HG03139 (cell line): ENCODE measurements at regions not wholly inside any gene's neighbourhood (a gene's known extent, or its start where the extent isn't known, plus 50 kb on each side); places are given as distances from the start of the nearest gene placed in this dataset.

Experiments used
- ATAC-seq: cut with Tn5 transposase; IDR thresholded peaks from one replicate; pipeline ENCODE4 v1.9.1; 2021; ENCODE audit not compliant: unreplicated experiment

GRCh38 chr6:18667612-18668011 lies 280.5 kb downstream of the RNF144B start:
- ATAC-seq = no peak

- ATAC-seq = no peak
Observed at GRCh38 chr6:18668994-18669393, 281.8 kb downstream of the RNF144B start.

- ATAC-seq = no peak
Observed at GRCh38 chr6:18672852-18673251, 285.7 kb downstream of the RNF144B start.

- no peak for ATAC-seq
Observed at GRCh38 chr6:18674346-18674745, 287.2 kb downstream of the RNF144B start.

DNA sequence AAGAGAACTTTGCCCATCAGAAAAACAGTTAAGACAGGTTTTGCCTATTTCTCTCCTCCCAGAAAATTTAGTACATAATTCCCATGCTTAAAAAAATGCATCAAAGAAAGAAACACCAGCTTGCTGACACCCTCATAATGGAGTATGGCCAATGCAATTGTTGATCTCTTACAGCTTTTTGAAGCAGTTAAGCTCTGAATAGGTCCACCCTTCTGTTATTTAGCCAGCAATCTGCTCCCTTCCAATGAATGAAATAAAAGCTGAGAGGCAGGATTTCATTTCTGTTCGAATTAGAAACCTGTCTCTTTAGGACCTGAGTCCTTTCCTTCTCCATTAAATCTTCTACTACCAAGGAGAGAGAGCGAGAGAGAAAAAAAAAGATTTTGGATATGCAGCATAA lies 288.7 kb downstream of the RNF144B start:
- ATAC-seq = no peak

- no peak for ATAC-seq
Observed at GRCh38 chr6:18676548-18676947, 289.4 kb downstream of the RNF144B start.

DNA sequence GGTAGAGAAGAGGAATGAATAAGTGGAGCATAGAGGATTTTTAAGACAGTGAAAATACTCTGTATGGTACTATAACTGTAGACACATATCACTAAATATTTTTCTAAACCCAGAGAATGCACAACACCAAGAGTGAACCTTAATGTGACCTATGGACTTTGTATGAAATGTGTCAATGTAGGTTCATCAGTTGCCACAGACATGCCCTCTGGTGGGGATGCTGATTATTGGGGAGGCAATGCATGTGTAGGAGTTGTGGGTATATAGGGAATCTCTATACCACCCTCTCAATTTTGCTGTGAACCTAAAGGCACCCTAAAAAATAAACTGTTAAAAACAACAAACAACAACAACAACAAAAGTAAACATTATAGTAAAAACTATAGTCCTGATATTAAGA lies 293.7 kb downstream of the RNF144B start:
- no peak for ATAC-seq

DNA sequence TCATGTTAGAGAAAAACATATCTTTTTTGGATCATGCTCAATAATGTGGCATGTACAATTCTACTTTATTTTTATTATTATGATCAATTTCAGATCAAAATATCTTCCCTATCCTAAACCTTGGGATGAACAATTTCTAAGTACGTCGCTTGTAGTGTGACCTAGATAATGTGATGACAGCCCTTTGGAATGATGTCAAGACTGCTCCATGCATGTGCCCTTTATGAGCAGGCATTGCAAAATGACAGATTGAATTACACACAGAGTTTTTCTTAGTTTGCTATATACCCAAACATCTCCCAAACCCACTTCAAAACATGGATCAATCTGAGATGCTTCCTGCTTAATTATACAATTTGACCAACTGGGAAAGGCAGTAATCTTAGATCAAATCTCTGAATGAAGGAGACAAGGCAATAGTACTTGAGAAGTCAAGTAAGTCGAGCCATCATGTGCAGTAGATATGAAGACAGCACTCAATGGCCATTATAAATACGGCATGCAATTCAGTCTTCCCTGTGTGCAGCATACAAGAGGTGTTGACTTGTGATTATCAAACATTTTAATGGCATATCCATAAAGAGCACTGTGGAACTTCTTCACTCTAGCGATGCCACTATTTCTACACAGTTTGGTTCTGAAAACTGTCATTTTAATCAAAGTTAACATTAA lies 294.8 kb downstream of the RNF144B start:
- no peak for ATAC-seq

- ATAC-seq = no peak
Observed at GRCh38 chr6:18684343-18684742, 297.2 kb downstream of the RNF144B start.

DNA sequence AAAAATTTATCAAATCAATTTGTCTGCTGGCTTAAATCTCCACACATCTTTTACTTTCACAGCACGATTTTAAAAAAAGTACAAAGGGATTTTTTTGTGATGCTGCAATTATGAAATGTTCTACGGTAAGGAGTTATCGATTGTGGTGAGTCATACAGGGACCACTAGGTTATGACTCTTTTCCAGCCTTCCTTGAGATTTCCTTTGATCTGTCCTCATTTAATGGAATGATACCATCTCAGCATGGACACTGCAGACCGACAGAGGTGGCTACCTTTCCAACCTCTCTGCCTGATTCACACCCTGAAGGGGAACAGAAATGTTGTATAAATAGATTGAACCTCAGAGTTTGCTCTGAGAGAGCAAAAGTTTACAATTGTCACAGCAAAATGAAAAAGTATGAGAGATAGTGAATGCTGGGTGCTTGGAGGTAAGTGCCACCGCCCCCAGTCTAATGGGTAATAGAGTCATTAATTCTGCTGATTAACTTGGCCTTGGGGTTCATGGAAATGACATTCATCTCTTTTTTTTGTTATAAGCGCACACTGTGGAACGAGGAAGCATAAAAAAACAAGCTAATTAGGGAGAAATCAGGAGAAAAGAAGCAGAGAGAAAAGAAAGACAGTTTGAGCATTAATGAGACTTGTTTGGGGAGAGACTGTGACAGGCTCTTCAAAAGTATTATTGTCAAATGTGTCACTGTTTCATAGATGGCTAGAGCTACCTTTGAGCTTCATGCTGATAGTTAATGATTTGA lies 306.0 kb downstream of the RNF144B start:
- no peak for ATAC-seq

- no peak for ATAC-seq
Observed at GRCh38 chr6:18693881-18694280, 306.7 kb downstream of the RNF144B start.

GRCh38 chr6:18703546-18703945 lies 316.4 kb downstream of the RNF144B start:
- ATAC-seq = no peak

- ATAC-seq = no peak
Observed at GRCh38 chr6:18707714-18708439, 320.7 kb downstream of the RNF144B start.

- no peak for ATAC-seq
Observed at GRCh38 chr6:18712595-18712994, 325.4 kb downstream of the RNF144B start.

DNA sequence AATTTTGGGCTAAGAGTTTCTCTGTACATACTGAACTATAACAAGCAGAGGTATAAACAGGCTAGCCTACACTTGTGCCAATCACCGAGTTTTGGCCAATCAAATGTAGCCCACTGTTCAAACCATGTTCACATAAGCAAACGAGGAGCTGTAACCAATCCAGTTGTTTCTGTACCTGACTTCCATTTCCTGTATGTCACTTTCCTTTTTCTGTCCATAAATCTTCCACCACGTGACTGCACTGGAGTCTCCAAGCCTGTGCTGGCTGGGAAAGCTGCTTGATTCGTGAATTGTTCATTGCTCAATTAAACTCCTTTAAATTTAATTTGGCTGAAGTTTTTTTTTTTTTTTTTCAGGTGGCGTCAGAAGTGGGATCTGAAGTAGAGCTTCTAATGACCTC lies 332.9 kb downstream of the RNF144B start:
- ATAC-seq = no peak

DNA sequence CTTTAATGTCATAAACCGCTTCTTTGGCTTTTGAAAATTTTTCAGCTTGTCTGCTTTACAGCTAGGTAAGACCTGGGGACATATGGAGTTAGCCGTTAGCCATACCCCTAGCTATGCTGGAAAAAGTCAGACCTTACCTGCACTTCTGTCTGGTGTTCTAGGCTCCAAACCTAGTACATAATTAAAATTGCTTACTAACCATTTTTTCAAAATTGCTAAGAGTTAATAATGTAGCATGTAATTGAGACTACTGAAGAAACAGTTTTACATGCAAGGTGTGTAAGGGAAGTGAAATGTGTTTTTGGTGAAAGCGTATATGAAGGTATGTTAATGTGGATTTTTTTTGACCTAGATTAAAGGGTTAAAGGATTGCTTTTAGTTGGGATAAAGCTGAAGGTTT lies 336.9 kb downstream of the RNF144B start:
- no peak for ATAC-seq

- ATAC-seq = no peak
Observed at GRCh38 chr6:18725449-18725848, 338.3 kb downstream of the RNF144B start.

DNA sequence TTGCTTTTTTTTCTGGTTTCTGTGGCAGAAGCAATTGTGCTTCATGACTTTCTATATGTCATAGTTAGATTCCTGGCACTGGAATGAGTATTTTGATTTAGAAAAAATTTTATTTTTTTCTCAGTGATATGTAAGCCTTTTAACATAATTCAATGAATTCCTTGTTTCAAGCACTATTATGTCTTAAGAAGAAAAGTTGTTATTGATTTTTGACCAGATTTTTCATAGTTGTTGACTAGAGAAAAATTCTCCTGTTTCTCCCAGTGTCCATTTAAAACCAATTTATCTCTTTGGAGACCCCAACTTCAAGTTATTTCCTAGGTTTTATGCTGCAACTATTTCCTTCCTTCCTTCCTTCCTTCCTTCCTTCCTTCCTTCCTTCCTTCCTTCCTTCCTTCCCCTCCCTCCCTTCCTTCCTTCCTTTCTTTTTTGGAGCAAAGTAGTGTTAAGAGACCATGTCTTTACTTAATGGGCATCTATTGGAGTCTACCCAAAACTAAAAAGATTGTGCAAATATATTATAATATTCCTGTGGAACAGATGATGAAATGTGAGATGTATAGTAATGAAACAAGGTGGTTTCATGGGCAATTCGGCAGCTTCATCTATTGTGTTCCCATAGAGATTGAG lies 346.9 kb downstream of the RNF144B start:
- ATAC-seq = no peak

- ATAC-seq = no peak
Observed at GRCh38 chr6:18741741-18742140, 354.6 kb downstream of the RNF144B start.

- no peak for ATAC-seq
Observed at GRCh38 chr6:18742406-18742805, 355.3 kb downstream of the RNF144B start.

DNA sequence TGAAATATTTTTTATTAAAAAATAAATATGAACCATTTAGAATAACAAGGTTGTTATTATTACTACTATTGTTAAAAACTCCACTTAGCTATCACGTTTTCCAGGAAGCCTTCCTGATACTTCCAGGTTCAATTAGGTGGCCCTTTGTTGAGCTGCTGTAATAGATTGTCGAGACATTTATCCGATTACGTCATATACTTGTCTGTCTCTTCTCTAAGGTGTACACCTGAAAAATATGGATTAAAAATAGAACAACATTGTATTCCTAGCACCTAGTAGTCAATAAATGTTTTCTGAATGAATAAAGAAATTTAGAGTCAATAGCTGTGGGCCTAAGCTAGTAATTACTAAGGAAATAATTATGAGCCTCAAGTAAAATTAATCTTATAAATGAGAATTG lies 359.6 kb downstream of the RNF144B start:
- no peak for ATAC-seq

DNA sequence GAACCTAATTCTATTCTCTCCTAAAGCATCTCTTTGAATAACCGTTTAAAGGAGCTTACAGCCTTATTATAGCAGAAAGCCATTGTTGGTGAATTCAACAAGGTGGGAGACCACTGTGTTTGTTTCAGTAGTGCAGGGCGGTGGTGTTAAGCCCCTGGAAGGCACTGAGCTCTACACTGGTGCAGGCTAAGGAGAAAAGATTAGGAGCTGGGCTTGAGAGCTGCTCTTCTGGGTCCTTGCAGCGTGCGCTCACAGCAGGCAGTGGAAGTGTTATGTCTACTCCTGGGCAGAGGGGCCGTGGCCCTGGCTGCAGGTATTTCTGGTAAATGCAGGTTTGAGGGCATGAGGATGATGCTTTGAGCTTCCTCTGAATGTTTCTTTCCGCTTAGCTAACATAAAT lies 361.2 kb downstream of the RNF144B start:
- ATAC-seq = no peak
